HFF-Myc (cell line): ENCODE measurements at regions not wholly inside any gene's neighbourhood (a gene's known extent, or its start where the extent isn't known, plus 50 kb on each side); places are given as distances from the start of the nearest gene placed in this dataset.

Experiments used
- DNase-seq: peaks from one replicate; pipeline ENCODE4 v3.0.0-alpha.2; 2011; ENCODE audit warnings: low read depth; ENCODE audit errors: extremely low read depth
- H3K4me3 ChIP-seq: replicated peaks from 2 replicates; pipeline ENCODE4 v1.5.1; 2011; ENCODE audit warnings: low read depth, mild to moderate bottlenecking, control low read depth, low read length
- CTCF ChIP-seq: IDR thresholded peaks from 2 replicates; pipeline ENCODE4 v1.5.1; 2012; ENCODE audit warnings: mild to moderate bottlenecking, low read depth, low read length, control low read depth; ENCODE audit errors: missing control alignments

DNA sequence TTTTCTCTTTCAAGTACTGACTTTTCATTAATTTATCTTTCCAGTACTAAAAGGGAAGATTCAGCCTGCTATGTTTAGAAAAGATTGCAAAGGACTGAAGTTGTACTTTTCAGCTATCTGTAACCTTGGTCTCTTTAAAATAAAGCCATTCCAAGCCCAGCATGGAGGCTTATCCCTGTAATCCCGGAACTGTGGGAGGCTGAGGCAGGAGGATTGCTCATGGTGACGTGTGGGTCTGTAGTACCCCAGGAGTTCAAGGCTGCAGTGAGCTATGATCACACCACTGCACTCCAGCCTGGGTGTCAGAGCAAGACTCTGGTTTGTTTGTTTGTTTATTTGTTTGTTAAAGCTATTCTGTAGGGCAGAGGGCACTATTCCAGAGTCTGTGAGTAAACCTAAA is 50.6 kb upstream of the TMEM170B start:
- no peak for DNase-seq
- H3K4me3 ChIP-seq: no peak overlapping the region
- TF ChIP-seq CTCF: no peak

DNA sequence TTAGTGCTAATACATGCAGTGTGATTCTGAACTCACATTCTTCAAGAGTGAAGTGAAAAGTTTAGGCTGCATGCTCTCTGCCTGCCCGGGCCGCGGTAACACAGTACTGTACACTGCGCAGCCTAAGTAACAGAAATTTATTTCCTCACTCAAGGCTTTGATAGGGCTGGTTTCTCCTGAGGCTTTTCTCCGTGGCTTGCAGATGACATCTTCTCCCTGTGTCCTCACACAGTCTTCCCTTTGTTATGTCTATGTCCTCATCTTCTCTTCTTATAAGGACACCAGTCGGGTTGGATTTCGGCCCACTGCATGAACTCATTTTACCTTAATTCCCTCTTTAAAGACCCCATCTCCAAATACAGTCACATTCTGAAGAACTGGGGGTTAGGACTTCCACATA is 51.1 kb upstream of the TMEM170B start:
- no peak for DNase-seq
- H3K4me3 ChIP-seq: no peak overlapping the region
- no peak for TF ChIP-seq CTCF

DNA sequence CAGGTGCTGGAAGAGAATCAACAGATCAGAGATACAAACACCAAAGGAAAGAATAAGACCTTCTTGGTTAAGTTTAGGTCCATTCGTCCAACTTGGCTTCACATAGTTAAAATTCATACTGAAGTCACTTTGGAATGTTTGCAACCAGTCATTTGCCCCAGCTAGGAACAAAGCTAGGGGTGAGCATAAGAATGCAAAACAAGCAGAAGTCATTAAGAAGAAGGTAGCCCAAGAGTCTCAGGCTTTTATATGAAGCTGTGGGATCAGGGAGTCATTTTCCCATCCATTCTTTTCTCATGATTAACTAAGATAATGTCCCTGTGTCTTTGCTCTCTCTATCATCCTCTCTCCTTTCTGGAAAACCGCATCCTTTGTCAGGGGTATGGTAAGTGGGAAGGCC is 51.5 kb upstream of the TMEM170B start:
- H3K4me3 ChIP-seq: no peak overlapping the region
- TF ChIP-seq CTCF: no peak
- no peak for DNase-seq

- no peak for TF ChIP-seq CTCF
- DNase-seq: no peak
- no peak overlapping the region for H3K4me3 ChIP-seq
These were observed 52.3 kb upstream of the TMEM170B start for GRCh38 chr6:11485271-11485670.

GRCh38 chr6:11484441-11484840 is 53.1 kb upstream of the TMEM170B start:
- no peak for TF ChIP-seq CTCF
- no peak overlapping the region for H3K4me3 ChIP-seq
- DNase-seq: no peak

GRCh38 chr6:11482616-11483015 is 54.9 kb upstream of the TMEM170B start:
- no peak overlapping the region for H3K4me3 ChIP-seq
- no peak for TF ChIP-seq CTCF
- no peak for DNase-seq

GRCh38 chr6:11480541-11480940 is 57.0 kb upstream of the TMEM170B start:
- no peak overlapping the region for H3K4me3 ChIP-seq
- no peak for TF ChIP-seq CTCF
- DNase-seq: no peak
